MM.1S (cell line): ENCODE measurements at regions not wholly inside any gene's neighbourhood (a gene's known extent, or its start where the extent isn't known, plus 50 kb on each side); places are given as distances from the start of the nearest gene placed in this dataset.

Source experiments
- DNase-seq: peaks from one replicate; pipeline ENCODE4 v3.0.0-alpha.2; 2015
- H2AFZ ChIP-seq: fragments of 300-600 bp; sonication (generic); 2 replicates; pipeline ENCODE4 v1.6.0; 2016; ENCODE audit warnings: antibody characterized with exemption, low read length
- H3F3A ChIP-seq: fragments of 300-600 bp; sonication (generic); 2 replicates; pipeline ENCODE4 v1.6.1; 2016; ENCODE audit warnings: mild to moderate bottlenecking, antibody characterized with exemption, low read length, moderate library complexity, mixed read lengths; ENCODE audit not compliant: insufficient read depth
- H3K27ac ChIP-seq: fragments of 300-600 bp; sonication (generic); 2 replicates; pipeline ENCODE4 v1.5.1; 2016; ENCODE audit warnings: mild to moderate bottlenecking, low read length
- H3K27me3 ChIP-seq: fragments of 300-600 bp; sonication (generic); replicated peaks from 2 replicates; pipeline ENCODE4 v1.6.0; 2016; ENCODE audit warnings: low read length; ENCODE audit not compliant: insufficient read depth
- H3K36me3 ChIP-seq: fragments of 300-600 bp; sonication (generic); replicated peaks from 2 replicates; pipeline ENCODE4 v1.6.1; 2016; ENCODE audit warnings: mild to moderate bottlenecking, low read length, mixed read lengths; ENCODE audit not compliant: insufficient read depth
- H3K4me1 ChIP-seq: fragments of 300-600 bp; sonication (generic); 2 replicates; pipeline ENCODE4 v1.6.1; 2016; ENCODE audit warnings: low read length, mixed read lengths
- H3K4me2 ChIP-seq: fragments of 300-600 bp; sonication (generic); 2 replicates; pipeline ENCODE4 v1.6.0; 2016; ENCODE audit warnings: low read depth, low read length
- H3K4me3 ChIP-seq: fragments of 300-600 bp; sonication (generic); 2 replicates; pipeline ENCODE4 v1.5.1; 2016; ENCODE audit warnings: low read length, mixed read lengths
- H3K79me2 ChIP-seq: fragments of 300-600 bp; sonication (generic); 2 replicates; pipeline ENCODE4 v1.6.1; 2016; ENCODE audit warnings: mixed run types, low read length, mixed read lengths
- H3K9ac ChIP-seq: fragments of 300-600 bp; sonication (generic); 2 replicates; pipeline ENCODE4 v1.6.1; 2016; ENCODE audit warnings: low read length, mixed read lengths
- H3K9me2 ChIP-seq: fragments of 300-600 bp; sonication (generic); replicated peaks from 2 replicates; pipeline ENCODE4 v1.6.1; 2016; ENCODE audit warnings: mild to moderate bottlenecking, low read length, mixed read lengths; ENCODE audit not compliant: insufficient read depth
- H3K9me3 ChIP-seq: fragments of 300-600 bp; sonication (generic); replicated peaks from 2 replicates; pipeline ENCODE4 v1.6.1; 2016; ENCODE audit warnings: mild to moderate bottlenecking, low read length, mixed read lengths; ENCODE audit not compliant: insufficient read depth
- H4K20me1 ChIP-seq: fragments of 300-600 bp; sonication (generic); 2 replicates; pipeline ENCODE4 v1.6.1; 2016; ENCODE audit warnings: mild to moderate bottlenecking, low read length, moderate library complexity, mixed read lengths; ENCODE audit not compliant: insufficient read depth
- EZH2 ChIP-seq: fragments of 300-600 bp; sonication (generic); optimal IDR thresholded peaks from 2 replicates; pipeline ENCODE3; 2017; ENCODE audit warnings: low read depth, mild to moderate bottlenecking, antibody characterized with exemption, low read length, mixed read lengths
- EZH2phosphoT487 ChIP-seq: fragments of 300-600 bp; sonication (generic); IDR thresholded peaks from 2 replicates; pipeline ENCODE4 v1.6.1; 2018; ENCODE audit warnings: antibody characterized with exemption, low read length
- TF ChIP-seq, protein P1 (sequence below): fragments of 300-600 bp; sonication (generic); IDR thresholded peaks from 2 replicates; pipeline ENCODE4 v1.5.1; 2016; ENCODE audit warnings: antibody characterized with exemption, low read length, mixed read lengths

DNA sequence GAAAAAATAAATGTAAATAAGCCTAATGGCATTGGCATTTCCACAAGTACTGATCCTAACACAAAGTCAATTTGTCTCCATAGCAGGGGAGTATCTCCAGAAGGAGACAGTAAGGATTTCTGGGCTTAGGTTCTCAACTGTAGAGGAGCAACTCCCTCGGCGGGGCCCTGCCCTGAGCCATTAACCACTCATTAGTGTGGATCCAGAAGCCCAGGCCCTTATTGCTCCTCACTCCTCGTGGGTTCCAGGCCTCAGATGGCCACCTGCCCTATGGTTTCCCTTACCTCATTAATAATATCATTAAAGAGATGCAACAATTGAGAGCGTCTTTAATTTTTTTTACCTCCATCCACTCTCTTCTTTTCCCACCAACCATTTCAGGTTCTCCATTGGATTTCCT lies 85.3 kb upstream of the CLDN18 start:
- no peaks in the 10 kb centered on the region for H3K36me3 ChIP-seq
- no peak for TF ChIP-seq EZH2
- no peak for TF ChIP-seq EZH2phosphoT487
- TF ChIP-seq, protein P1, sequence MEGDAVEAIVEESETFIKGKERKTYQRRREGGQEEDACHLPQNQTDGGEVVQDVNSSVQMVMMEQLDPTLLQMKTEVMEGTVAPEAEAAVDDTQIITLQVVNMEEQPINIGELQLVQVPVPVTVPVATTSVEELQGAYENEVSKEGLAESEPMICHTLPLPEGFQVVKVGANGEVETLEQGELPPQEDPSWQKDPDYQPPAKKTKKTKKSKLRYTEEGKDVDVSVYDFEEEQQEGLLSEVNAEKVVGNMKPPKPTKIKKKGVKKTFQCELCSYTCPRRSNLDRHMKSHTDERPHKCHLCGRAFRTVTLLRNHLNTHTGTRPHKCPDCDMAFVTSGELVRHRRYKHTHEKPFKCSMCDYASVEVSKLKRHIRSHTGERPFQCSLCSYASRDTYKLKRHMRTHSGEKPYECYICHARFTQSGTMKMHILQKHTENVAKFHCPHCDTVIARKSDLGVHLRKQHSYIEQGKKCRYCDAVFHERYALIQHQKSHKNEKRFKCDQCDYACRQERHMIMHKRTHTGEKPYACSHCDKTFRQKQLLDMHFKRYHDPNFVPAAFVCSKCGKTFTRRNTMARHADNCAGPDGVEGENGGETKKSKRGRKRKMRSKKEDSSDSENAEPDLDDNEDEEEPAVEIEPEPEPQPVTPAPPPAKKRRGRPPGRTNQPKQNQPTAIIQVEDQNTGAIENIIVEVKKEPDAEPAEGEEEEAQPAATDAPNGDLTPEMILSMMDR, result no peak
- H3K9me3 ChIP-seq, result no peaks in the 10 kb centered on the region
- H3K27me3 ChIP-seq, result no peaks in the 10 kb centered on the region
- no peak overlapping the region for H3K4me3 ChIP-seq
- no peaks in the 10 kb centered on the region for H3K79me2 ChIP-seq
- H3F3A ChIP-seq, result no peaks in the 10 kb centered on the region
- H3K9ac ChIP-seq, result no peak overlapping the region
- no peak overlapping the region for H2AFZ ChIP-seq
- DNase-seq, result no peak
- no peak overlapping the region for H3K4me2 ChIP-seq
- no peaks in the 10 kb centered on the region for H4K20me1 ChIP-seq
- H3K4me1 ChIP-seq, result no peaks in the 10 kb centered on the region
- no peak overlapping the region for H3K27ac ChIP-seq
- no peaks in the 10 kb centered on the region for H3K9me2 ChIP-seq

DNA sequence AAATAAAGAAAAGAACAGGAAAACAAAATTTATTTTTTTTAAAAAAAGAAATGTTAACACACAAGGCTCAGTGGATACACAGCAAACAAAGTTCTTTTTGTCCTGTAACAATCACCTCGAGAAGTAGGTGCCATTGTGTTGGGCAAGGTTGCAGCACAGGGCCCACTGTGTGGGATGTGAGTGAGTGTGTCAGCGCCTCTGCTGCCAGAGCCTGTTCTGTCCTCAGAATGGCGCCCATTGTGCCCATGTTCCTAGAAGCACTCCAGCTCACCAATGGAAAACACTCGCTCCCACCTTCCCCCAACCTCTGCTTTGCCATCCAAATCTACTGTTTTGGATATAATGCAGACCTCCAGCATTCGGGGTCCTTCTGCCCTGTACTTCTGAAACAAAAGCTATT lies 84.9 kb upstream of the CLDN18 start:
- Histone ChIP-seq H3F3A (no peaks in the 10 kb centered on the region), H4K20me1 (no peaks in the 10 kb centered on the region), H3K27ac (no peak overlapping the region), H3K27me3 (no peaks in the 10 kb centered on the region), H3K4me2 (no peak overlapping the region), H3K79me2 (no peaks in the 10 kb centered on the region), H3K9me3 (no peaks in the 10 kb centered on the region), H3K4me1 (no peaks in the 10 kb centered on the region), H3K9me2 (no peaks in the 10 kb centered on the region), H3K4me3 (no peak overlapping the region), H3K36me3 (no peaks in the 10 kb centered on the region), H3K9ac (no peak overlapping the region), H2AFZ (no peak overlapping the region)
- TF ChIP-seq EZH2phosphoT487 (no peak), EZH2 (no peak)
- TF ChIP-seq, protein P1, result no peak
- DNase-seq, result no peak

DNA sequence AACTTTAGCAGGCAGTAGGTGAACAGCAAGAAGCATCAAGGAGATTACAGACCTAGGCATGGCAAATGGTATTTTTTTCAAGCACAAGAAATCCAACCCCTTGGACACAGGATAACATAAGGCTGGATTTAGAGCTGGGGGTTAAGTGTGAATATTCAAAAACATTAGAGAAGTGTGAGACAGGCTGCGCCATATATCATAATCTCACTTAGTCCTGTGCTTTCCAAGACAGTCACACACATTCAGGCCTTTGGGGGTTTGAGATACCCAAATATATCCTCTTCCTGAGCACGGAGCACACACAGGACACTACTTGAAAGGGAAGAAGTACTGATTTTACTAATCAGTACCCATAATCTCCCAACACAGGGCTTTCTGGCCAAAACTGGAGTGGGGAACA lies 83.0 kb upstream of the CLDN18 start:
- H3K9me2 ChIP-seq, result no peaks in the 10 kb centered on the region
- no peak overlapping the region for H2AFZ ChIP-seq
- H3K27ac ChIP-seq, result no peak overlapping the region
- H3K4me3 ChIP-seq, result no peak overlapping the region
- no peak overlapping the region for H3K4me2 ChIP-seq
- H4K20me1 ChIP-seq, result no peaks in the 10 kb centered on the region
- no peaks in the 10 kb centered on the region for H3F3A ChIP-seq
- no peaks in the 10 kb centered on the region for H3K4me1 ChIP-seq
- TF ChIP-seq, protein P1, result no peak
- TF ChIP-seq EZH2 (no peak), EZH2phosphoT487 (no peak)
- H3K9me3 ChIP-seq, result no peaks in the 10 kb centered on the region
- no peak for DNase-seq
- H3K36me3 ChIP-seq, result no peaks in the 10 kb centered on the region
- H3K9ac ChIP-seq, result no peak overlapping the region
- no peaks in the 10 kb centered on the region for H3K79me2 ChIP-seq
- no peaks in the 10 kb centered on the region for H3K27me3 ChIP-seq
